K562 (cell line): ENCODE measurements at regions not wholly inside any gene's neighbourhood (a gene's known extent, or its start where the extent isn't known, plus 50 kb on each side); places are given as distances from the start of the nearest gene placed in this dataset.

Experiments used
- ATAC-seq: fragments of 200-7000 bp; cut with Tn5 transposase; 3 replicates; pipeline ENCODE4 v1.9.1; 2020; ENCODE audit warnings: moderate library complexity
- BruUV-seq: library from RNA; stranded (reverse); fragments of 400-500 nt; replicated peaks from 2 replicates; lab custom pipeline; 2021; lab: Mats Ljungman, UMichigan
- CTCF ChIA-PET: fragments of 300-600 bp; formaldehyde crosslinking; extraction: SDS; loops from one replicate; lab custom pipeline; 2021; ENCODE audit warnings: low intra/inter-chr PET ratio; lab: Yijun Ruan, JAX
- POLR2A ChIA-PET: fragments of 300-600, 350-650 bp; sonication (Branson Sonifier 250); formaldehyde crosslinking; extraction: SDS; loops from one replicate; lab custom pipeline; 2021; ENCODE audit warnings: antibody characterized with exemption, inconsistent platforms; lab: Yijun Ruan, JAX
- DNase-seq, 4 experiments: peaks; one replicate each; pipeline versions ENCODE4 v3.0.0 to v3.0.0-alpha.2; 2011 to 2018; ENCODE audit warnings: low spot score in 3 of 4, mixed read lengths in 3 of 4; ENCODE audit errors: extremely low read depth in 1 of 4
- FAIRE-seq: peaks from 2 replicates; lab custom pipeline; 2011; peaks lifted over from hg19 to GRCh38; lab: Jason Lieb, UNC
- H2AFZ ChIP-seq: 2 replicates; pipeline ENCODE4 v1.6.0; 2011; ENCODE audit warnings: low read depth, low read length, control low read depth, inconsistent platforms
- H3K27ac ChIP-seq: fragments of 200-600 bp; 3 replicates; pipeline ENCODE4 v1.8.0; 2011; ENCODE audit warnings: low read depth, mild to moderate bottlenecking, control low read depth, inconsistent platforms, low read length, moderate library complexity, mixed read lengths; ENCODE audit errors: extremely low read depth
- H3K27me3 ChIP-seq, 2 experiments: fragments of 300-600 bp in 1 of 2; 2 replicates in 1 of 2; 3 replicates in 1 of 2; pipeline versions ENCODE4 v1.6.0 to v1.8.0; 2011; ENCODE audit warnings: inconsistent platforms in 2 of 2, low read length in 2 of 2, mild to moderate bottlenecking in 1 of 2, mixed read lengths in 1 of 2, moderate library complexity in 1 of 2; ENCODE audit not compliant: control insufficient read depth in 2 of 2, insufficient read depth in 2 of 2
- H3K36me3 ChIP-seq: fragments of 300-600 bp; 3 replicates; pipeline ENCODE4 v1.8.0; 2011; ENCODE audit warnings: mild to moderate bottlenecking, low read length, inconsistent platforms; ENCODE audit not compliant: control insufficient read depth, insufficient read depth
- H3K4me1 ChIP-seq, 2 experiments: fragments of 200-600 bp in 1 of 2; replicated peaks in 1 of 2; 2 replicates in 1 of 2; 3 replicates in 1 of 2; pipeline versions ENCODE4 v1.5.1 to v1.8.0; 2011; ENCODE audit warnings: inconsistent platforms in 2 of 2, low read length in 2 of 2, mild to moderate bottlenecking in 1 of 2, mixed read lengths in 1 of 2, moderate library complexity in 1 of 2; ENCODE audit not compliant: control insufficient read depth in 2 of 2, insufficient read depth in 2 of 2
- H3K4me2 ChIP-seq: 2 replicates; pipeline ENCODE4 v1.6.1; 2011; ENCODE audit warnings: low read length, control low read depth, inconsistent platforms, mixed read lengths; ENCODE audit not compliant: insufficient read depth
- H3K4me3 ChIP-seq: fragments of 200-600 bp; sonication (generic), shearing (Covaris generic); 2 replicates; pipeline ENCODE4 v1.5.1; 2016; ENCODE audit warnings: control low read depth, inconsistent platforms
- H3K79me2 ChIP-seq: fragments of 200-600 bp; 3 replicates; pipeline ENCODE4 v1.8.0; 2011; ENCODE audit warnings: low read length, inconsistent platforms; ENCODE audit not compliant: control insufficient read depth, insufficient read depth
- H3K9ac ChIP-seq, 2 experiments: 2 replicates each; pipeline versions ENCODE4 v1.6.0 to v1.6.1; 2011; ENCODE audit warnings: low read depth in 2 of 2, low read length in 2 of 2, control low read depth in 1 of 2, inconsistent platforms in 1 of 2, mild to moderate bottlenecking in 1 of 2, mixed read lengths in 1 of 2; ENCODE audit not compliant: insufficient read depth in 1 of 2
- H3K9me1 ChIP-seq: one replicate; pipeline ENCODE4 v1.6.0; 2011; ENCODE audit warnings: inconsistent platforms, mild to moderate bottlenecking, low read length, moderate library complexity; ENCODE audit not compliant: control insufficient read depth, insufficient read depth
- H3K9me3 ChIP-seq: replicated peaks from 2 replicates; pipeline ENCODE4 v1.5.1; 2011; ENCODE audit warnings: low read depth, low read length, inconsistent platforms; ENCODE audit not compliant: control insufficient read depth, insufficient read depth
- H4K20me1 ChIP-seq: replicated peaks from 2 replicates; pipeline ENCODE4 v1.6.1; 2011; ENCODE audit warnings: low read length, inconsistent platforms, mixed read lengths; ENCODE audit not compliant: control insufficient read depth, insufficient read depth
- BRD9 ChIP-seq: fragments of 450-650 bp; IDR thresholded peaks from 2 replicates; pipeline ENCODE4 v1.6.1; 2018; ENCODE audit warnings: low read depth; ENCODE audit not compliant: partially characterized antibody
- CTCFL ChIP-seq: IDR thresholded peaks from 2 replicates; pipeline ENCODE4 v1.6.1; 2011; ENCODE audit warnings: borderline replicate concordance, low read depth, mild to moderate bottlenecking, moderate library complexity, low read length; ENCODE audit not compliant: insufficient read depth, poor library complexity, severe bottlenecking
- REST ChIP-seq, 2 experiments: fragments of 450-650 bp; formaldehyde crosslinking in 1 of 2; IDR thresholded peaks; 2 replicates each; pipeline versions ENCODE4 v1.4.0 to v1.6.1; 2014 to 2020; ENCODE audit warnings: mild to moderate bottlenecking in 2 of 2, borderline replicate concordance in 1 of 2, low read depth in 1 of 2
- WGBS: fragments of 100-300 bp; shearing (Covaris generic); methylation state at CpG from one replicate; pipeline ENCODE4 v1.1.6; 2016; ENCODE audit warnings: low coverage, mixed read lengths; ENCODE audit not compliant: insufficient coverage; ENCODE audit errors: missing lambda C conversion rate; 5-methylcytosine and 5-hydroxymethylcytosine counted together
- in situ Hi-C: fragments of 300-500 bp; cut with MboI; formaldehyde crosslinking; loops from 4 replicates; pipeline ENCODE4 v1.15.0; 2018; ENCODE audit warnings: inconsistent platforms, mixed read lengths
- intact Hi-C: fragments of 100-400 bp; cut with micrococcal nuclease; formaldehyde crosslinking; loops from 2 replicates; pipeline ENCODE4 v1.14.2; 2022

- Histone ChIP-seq H3K4me3 (no peak overlapping the region), H3K36me3 (no peaks in the 10 kb centered on the region), H3K4me1 (no peaks in the 10 kb centered on the region), H2AFZ (no peak overlapping the region), H3K4me2 (no peak overlapping the region), H3K27me3 (no peaks in the 10 kb centered on the region), H4K20me1 (no peaks in the 10 kb centered on the region), H3K9ac (no peak overlapping the region), H3K9me1 (no peaks in the 10 kb centered on the region), H3K79me2 (no peaks in the 10 kb centered on the region), H3K27ac (no peak overlapping the region), H3K9me3 (no peaks in the 10 kb centered on the region)
- ATAC-seq (no peak), DNase-seq (no peak), FAIRE-seq (no peak)
- in situ Hi-C loops (no loop called here), intact Hi-C loops (no loop called here)
- no TSS peak for BruUV-seq
- TF ChIP-seq REST (IDR thresholded peaks at IDR 0.05; ENCODE audit: borderline replicate concordance) (no peak), REST (CRISPR knock-in tag; IDR thresholded peaks at IDR 0.05; ENCODE audit: low read depth) (no peak), BRD9 (no peak), CTCFL (no peak)
- WGBS = under 1% methylated on average over 5 of the region's 5 CpGs
- POLR2A ChIA-PET = no interaction called here
- CTCF ChIA-PET = no interaction called here
These were observed 293.3 kb upstream of the NR5A2 start for GRCh38 chr1:199734186-199734585.
